Activated T-cell treated with anti-CD3 and anti-CD28 coated beads, Interleukin-2, amount 50 U/mL, for 72 hours (primary cell): ENCODE measurements at regions not wholly inside any gene's neighbourhood (a gene's known extent, or its start where the extent isn't known, plus 50 kb on each side); places are given as distances from the start of the nearest gene placed in this dataset.
A peak's percentile ranks its signal among the peaks of the same experiment; 100 is the strongest.

Experiments used
- ATAC-seq, 2 donors: fragments of 150-1000 bp; cut with Tn5 transposase; replicated peaks in 1 of 2; 2 replicates each; pipeline ENCODE4 v1.10.0; 2021; ENCODE audit warnings: moderate library complexity in 2 of 2, mild to moderate bottlenecking in 1 of 2
- DNase-seq, 2 donors: peaks; one replicate each; pipeline ENCODE4 v3.0.0; 2021 to 2022; ENCODE audit warnings: mixed read lengths in 1 of 2
- H3K27ac Mint-ChIP-seq: one replicate; pipeline ENCODE4 v1.8.0; 2022; ENCODE audit warnings: mild to moderate bottlenecking, moderate library complexity, mixed read lengths
- H3K27me3 Mint-ChIP-seq: one replicate; pipeline ENCODE4 v1.8.0; 2022; ENCODE audit warnings: low read depth, mixed read lengths
- H3K36me3 Mint-ChIP-seq, 2 donors: one replicate each; pipeline ENCODE4 v1.8.0; 2022; ENCODE audit warnings: mixed read lengths in 2 of 2, mild to moderate bottlenecking in 1 of 2; ENCODE audit not compliant: insufficient read depth in 2 of 2
- H3K4me1 Mint-ChIP-seq: one replicate; pipeline ENCODE4 v1.8.0; 2022; ENCODE audit warnings: low read depth, mixed read lengths
- H3K4me3 Mint-ChIP-seq, 2 donors: one replicate each; pipeline ENCODE4 v1.8.0; 2022; ENCODE audit warnings: mild to moderate bottlenecking in 2 of 2, mixed read lengths in 2 of 2, moderate library complexity in 2 of 2
- H3K9me3 Mint-ChIP-seq, 2 donors: one replicate each; pipeline ENCODE4 v1.8.0; 2022; ENCODE audit warnings: mixed read lengths in 2 of 2

GRCh38 chr18:61989138-61989537, 96.3 kb upstream of the RNF152 start:
- no peak for DNase-seq
- Mint-ChIP-seq H3K9me3 (peaks cover 0 to 1% of the 10 kb centered on the region in 2 donors), H3K27ac (no peak overlapping the region), H3K27me3 (peaks cover 21% of the 10 kb centered on the region), H3K4me1 (peaks cover 11% of the 10 kb centered on the region), H3K36me3 (no peaks in the 10 kb centered on the region), H3K4me3 (no peak overlapping the region)
- no peak for ATAC-seq

GRCh38 chr18:61988100-61988499, 95.3 kb upstream of the RNF152 start:
- ATAC-seq (no peak), DNase-seq (no peak)
- peaks cover 24% of the 10 kb centered on the region for H3K27me3 Mint-ChIP-seq
- no peak overlapping the region for H3K4me3 Mint-ChIP-seq
- H3K9me3 Mint-ChIP-seq = peaks cover 0 to 1% of the 10 kb centered on the region in 2 donors
- H3K4me1 Mint-ChIP-seq = peaks cover 11% of the 10 kb centered on the region
- H3K36me3 Mint-ChIP-seq = no peaks in the 10 kb centered on the region
- H3K27ac Mint-ChIP-seq = no peak overlapping the region

GRCh38 chr18:61985681-61986080, 92.9 kb upstream of the RNF152 start:
- H3K27ac Mint-ChIP-seq = no peak overlapping the region
- DNase-seq = no peak
- ATAC-seq = no peak
- no peaks in the 10 kb centered on the region for H3K36me3 Mint-ChIP-seq
- peaks cover 11% of the 10 kb centered on the region for H3K4me1 Mint-ChIP-seq
- no peak overlapping the region for H3K4me3 Mint-ChIP-seq
- peaks cover 24% of the 10 kb centered on the region for H3K27me3 Mint-ChIP-seq
- H3K9me3 Mint-ChIP-seq = peaks cover 0 to 1% of the 10 kb centered on the region in 2 donors

- H3K36me3 Mint-ChIP-seq = no peaks in the 10 kb centered on the region
- ATAC-seq = no peak
- peaks cover 24% of the 10 kb centered on the region for H3K27me3 Mint-ChIP-seq
- DNase-seq = no peak
- peaks cover 0 to 1% of the 10 kb centered on the region in 2 donors for H3K9me3 Mint-ChIP-seq
- H3K27ac Mint-ChIP-seq = no peak overlapping the region
- H3K4me3 Mint-ChIP-seq = no peak overlapping the region
- H3K4me1 Mint-ChIP-seq = peaks cover 17% of the 10 kb centered on the region
Observed at GRCh38 chr18:61984349-61984748, 91.5 kb upstream of the RNF152 start.

GRCh38 chr18:61982475-61982874, 89.7 kb upstream of the RNF152 start:
- H3K4me3 Mint-ChIP-seq = no peak overlapping the region
- H3K9me3 Mint-ChIP-seq = no peaks in the 10 kb centered on the region
- no peaks in the 10 kb centered on the region for H3K36me3 Mint-ChIP-seq
- H3K4me1 Mint-ChIP-seq = peaks cover 17% of the 10 kb centered on the region
- no peak for ATAC-seq
- H3K27me3 Mint-ChIP-seq = peaks cover 13% of the 10 kb centered on the region
- H3K27ac Mint-ChIP-seq = no peak overlapping the region
- DNase-seq = no peak

GRCh38 chr18:61980355-61980754, 87.5 kb upstream of the RNF152 start:
- H3K9me3 Mint-ChIP-seq = no peaks in the 10 kb centered on the region
- no peak for DNase-seq

GRCh38 chr18:61975526-61976326, 82.9 kb upstream of the RNF152 start:
- Mint-ChIP-seq H3K27ac (peak overlapping the region; percentile 22), H3K9me3 (peaks cover 0 to 1% of the 10 kb centered on the region in 2 donors), H3K27me3 (no peaks in the 10 kb centered on the region), H3K36me3 (no peaks in the 10 kb centered on the region), H3K4me1 (peaks cover 19% of the 10 kb centered on the region), H3K4me3 (peak overlapping the region in 1 of 2 donors; percentile 33)
- DNase-seq (peak; percentile 19 to 58), ATAC-seq (peak; percentile 77 to 83)

More at GRCh38 chr18:61980355-61980754, 87.5 kb upstream of the RNF152 start:
- ATAC-seq = no peak
- Mint-ChIP-seq H3K4me1 (peaks cover 28% of the 10 kb centered on the region), H3K4me3 (no peak overlapping the region), H3K27ac (no peak overlapping the region), H3K27me3 (peaks cover 13% of the 10 kb centered on the region), H3K36me3 (no peaks in the 10 kb centered on the region)

GRCh38 chr18:61973273-61974115, 80.7 kb upstream of the RNF152 start:
- Mint-ChIP-seq H3K9me3 (peaks cover 0 to 1% of the 10 kb centered on the region in 2 donors), H3K4me3 (no peak overlapping the region), H3K4me1 (peaks cover 12% of the 10 kb centered on the region), H3K27me3 (no peaks in the 10 kb centered on the region), H3K27ac (no peak overlapping the region), H3K36me3 (no peaks in the 10 kb centered on the region)
- no peak for DNase-seq
- no peak for ATAC-seq

GRCh38 chr18:61972389-61973264, 79.8 kb upstream of the RNF152 start:
- DNase-seq (no peak), ATAC-seq (peak in 1 of 2 donors; percentile 47)
- Mint-ChIP-seq H3K4me3 (no peak overlapping the region), H3K36me3 (no peaks in the 10 kb centered on the region), H3K27me3 (no peaks in the 10 kb centered on the region), H3K27ac (no peak overlapping the region), H3K4me1 (peaks cover 12% of the 10 kb centered on the region), H3K9me3 (peaks cover 0 to 1% of the 10 kb centered on the region in 2 donors)

GRCh38 chr18:61967252-61967891, 74.6 kb upstream of the RNF152 start:
- ATAC-seq (no peak), DNase-seq (no peak)
- Mint-ChIP-seq H3K27me3 (peaks cover 6% of the 10 kb centered on the region), H3K27ac (no peak overlapping the region), H3K36me3 (no peaks in the 10 kb centered on the region), H3K4me3 (no peak overlapping the region), H3K9me3 (no peaks in the 10 kb centered on the region), H3K4me1 (no peaks in the 10 kb centered on the region)

GRCh38 chr18:61965311-61965710, 72.5 kb upstream of the RNF152 start:
- no peaks in the 10 kb centered on the region for H3K9me3 Mint-ChIP-seq
- H3K27me3 Mint-ChIP-seq = peaks cover 16% of the 10 kb centered on the region
- no peaks in the 10 kb centered on the region for H3K36me3 Mint-ChIP-seq
- DNase-seq (no peak), ATAC-seq (no peak)
- no peak overlapping the region for H3K4me3 Mint-ChIP-seq
- no peak overlapping the region for H3K27ac Mint-ChIP-seq
- H3K4me1 Mint-ChIP-seq = no peaks in the 10 kb centered on the region

- no peaks in the 10 kb centered on the region for H3K36me3 Mint-ChIP-seq
- peaks cover 22% of the 10 kb centered on the region for H3K27me3 Mint-ChIP-seq
Observed at GRCh38 chr18:61964616-61965015, 71.8 kb upstream of the RNF152 start.

More at GRCh38 chr18:61964616-61965015, 71.8 kb upstream of the RNF152 start:
- Mint-ChIP-seq H3K9me3 (no peaks in the 10 kb centered on the region), H3K4me3 (no peak overlapping the region), H3K27ac (no peak overlapping the region), H3K4me1 (no peaks in the 10 kb centered on the region)
- no peak for DNase-seq
- no peak for ATAC-seq
